Adrenal gland (tissue), 9 donors: ENCODE measurements at regions not wholly inside any gene's neighbourhood (a gene's known extent, or its start where the extent isn't known, plus 50 kb on each side); places are given as distances from the start of the nearest gene placed in this dataset.

Source experiments
- DNase-seq, 7 donors: peaks; one replicate each; pipeline ENCODE4 v3.0.0-alpha.2; 2019 to 2020
- H3K27ac ChIP-seq, 5 donors: fragments of 200-600 bp; sonication (generic) in 4 of 5; 1 replicate in 3 of 5; 2 replicates in 2 of 5; pipeline versions ENCODE4 v1.5.1 to v1.8.0; 2016 to 2020; ENCODE audit warnings: mild to moderate bottlenecking in 1 of 5
- H3K27me3 ChIP-seq: fragments of 200-600 bp; 2 replicates; pipeline ENCODE4 v1.8.0; 2021
- H3K36me3 ChIP-seq, 2 donors: fragments of 200-600 bp; replicated peaks in 1 of 2; 1 replicate in 1 of 2; 2 replicates in 1 of 2; pipeline versions ENCODE4 v1.5.1 to v1.8.0; 2018 to 2022
- H3K4me1 ChIP-seq, 2 donors: fragments of 200-600 bp; replicated peaks in 1 of 2; 1 replicate in 1 of 2; 2 replicates in 1 of 2; pipeline versions ENCODE4 v1.5.1 to v1.8.0; 2018 to 2021
- H3K4me3 ChIP-seq, 4 donors: fragments of 200-600 bp; sonication (generic) in 3 of 4; one replicate each; pipeline ENCODE4 v1.5.1; 2016 to 2018
- H3K9me3 ChIP-seq, 3 donors: fragments of 200-600 bp; sonication (generic) in 1 of 3; replicated peaks in 1 of 3; 1 replicate in 2 of 3; 2 replicates in 1 of 3; pipeline versions ENCODE4 v1.5.1 to v1.8.0; 2016 to 2021
- CTCF ChIP-seq, 6 experiments: fragments of 450-650 bp in 4 of 6; fragments of 200-600 bp in 2 of 6; sonication (generic) in 1 of 6; IDR thresholded peaks; 1 replicate in 5 of 6; 2 replicates in 1 of 6; pipeline versions ENCODE4 v1.5.1 to v1.8.0; 2016 to 2021; ENCODE audit warnings: antibody characterized with exemption in 6 of 6, mild to moderate bottlenecking in 2 of 6, moderate library complexity in 1 of 6
- POLR2A ChIP-seq, 2 donors: fragments of 450-650 bp; IDR thresholded peaks; one replicate each; pipeline ENCODE4 v1.6.1; 2017; ENCODE audit warnings: antibody characterized with exemption in 2 of 2, mild to moderate bottlenecking in 2 of 2, moderate library complexity in 1 of 2
- WGBS, 4 donors: extraction: QIAGEN DNeasy Blood & Tissue Kit in 2 of 4; methylation state at CpG; one replicate each; pipeline versions ENCODE4 v1.1.5 to v1.1.7; 2013 to 2017; 5-methylcytosine and 5-hydroxymethylcytosine counted together
- intact Hi-C, 2 donors: fragments of 100-400 bp; cut with DNase I; formaldehyde crosslinking; loops; one replicate each; pipeline versions ENCODE4 v1.14.1 to v1.15.0; 2022 to 2023
- donor health status: healthy with polysubstance abuse.
- donor health status: Bipolar disorder and iron deficiency.
- donor health status: DM: yes; HTN: yes; CAD: no.
- donor health status: DM: no; HTN: no; CAD: no.
- donor health status: DM: no; HTN: no; CAD: no.

DNA sequence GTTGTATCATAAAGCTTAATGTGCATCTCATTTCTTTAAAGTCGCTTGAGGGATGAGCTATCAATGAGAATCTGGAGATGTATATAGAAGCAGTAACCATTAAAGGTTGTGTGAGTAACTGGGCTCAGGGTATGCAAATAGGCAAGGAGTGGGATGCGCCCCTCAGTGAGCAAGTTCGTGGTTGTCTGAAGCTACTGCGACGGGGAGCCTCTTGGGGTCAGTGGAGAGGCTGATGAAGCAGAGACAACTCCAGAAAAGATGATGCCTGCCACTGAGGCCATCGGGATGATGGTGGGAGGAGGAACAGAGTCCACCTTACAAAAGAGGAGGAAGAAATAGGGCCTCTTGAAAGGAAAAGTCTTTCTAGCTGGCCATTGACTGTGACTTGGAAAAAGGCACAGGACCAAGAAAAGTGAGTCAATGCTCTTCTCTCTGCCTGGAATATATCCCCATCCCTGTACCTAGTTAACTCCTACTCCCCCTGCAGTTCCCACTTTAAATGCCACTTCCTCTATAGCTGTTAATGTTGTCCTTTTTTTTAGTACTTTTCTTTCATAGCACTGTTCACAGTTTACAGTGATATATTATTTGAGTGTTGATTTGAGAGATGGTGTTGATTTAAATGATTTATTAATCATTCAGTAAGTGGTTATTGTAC is 51.4 kb upstream of the LSM6 start:
- 66 to 72% (median 69%) methylated on average over 6 of the region's 6 CpGs for WGBS, 4 donors
- Histone ChIP-seq H3K4me1 (no peaks in the 10 kb centered on the region), H3K9me3 (no peaks in the 10 kb centered on the region), H3K36me3 (no peaks in the 10 kb centered on the region), H3K4me3 (no peak overlapping the region), H3K27ac (no peak overlapping the region), H3K27me3 (no peaks in the 10 kb centered on the region)
- DNase-seq = no peak
- intact Hi-C loops = no loop called here
- TF ChIP-seq CTCF (IDR thresholded peaks at IDR 0.05) (no peak), POLR2A (IDR thresholded peaks at IDR 0.05) (no peak)

- TF ChIP-seq CTCF (IDR thresholded peaks at IDR 0.05) (no peak), POLR2A (IDR thresholded peaks at IDR 0.05) (no peak)
- Histone ChIP-seq H3K27me3 (no peaks in the 10 kb centered on the region), H3K4me3 (no peak overlapping the region), H3K27ac (no peak overlapping the region), H3K36me3 (no peaks in the 10 kb centered on the region), H3K9me3 (no peaks in the 10 kb centered on the region), H3K4me1 (no peaks in the 10 kb centered on the region)
- no peak for DNase-seq
- WGBS, 4 donors = 64 to 76% (median 72%) methylated on average over 1 of the region's 1 CpG
- intact Hi-C loops = no loop called here
Measured at GRCh38 chr4:146123231-146123630, 52.3 kb upstream of the LSM6 start.

- H3K4me1 ChIP-seq = no peaks in the 10 kb centered on the region
- DNase-seq = no peak
- no peaks in the 10 kb centered on the region for H3K9me3 ChIP-seq
- H3K4me3 ChIP-seq = no peak overlapping the region
- no peaks in the 10 kb centered on the region for H3K27me3 ChIP-seq
- WGBS, 4 donors = 70 to 84% (median 80%) methylated on average over 6 of the region's 6 CpGs
- H3K27ac ChIP-seq = no peak overlapping the region
- no peaks in the 10 kb centered on the region for H3K36me3 ChIP-seq
- intact Hi-C loops = no loop called here
- TF ChIP-seq CTCF (IDR thresholded peaks at IDR 0.05) (no peak), POLR2A (IDR thresholded peaks at IDR 0.05) (no peak)
Measured at GRCh38 chr4:146122398-146122797, 53.1 kb upstream of the LSM6 start.

- TF ChIP-seq POLR2A (IDR thresholded peaks at IDR 0.05) = no peak
- TF ChIP-seq CTCF (IDR thresholded peaks at IDR 0.05) = no peak
- H3K27ac ChIP-seq = no peak overlapping the region
- H3K4me3 ChIP-seq = no peak overlapping the region
- H3K27me3 ChIP-seq = no peaks in the 10 kb centered on the region
- no peaks in the 10 kb centered on the region for H3K9me3 ChIP-seq
- H3K36me3 ChIP-seq = no peaks in the 10 kb centered on the region
- no peak for DNase-seq
- intact Hi-C loops = no loop called here
- H3K4me1 ChIP-seq = no peaks in the 10 kb centered on the region
- 87 to 92% (median 88%) methylated on average over 3 of the region's 3 CpGs for WGBS, 4 donors
Measured at GRCh38 chr4:146121757-146122156, 53.8 kb upstream of the LSM6 start.
